SU-DHL-6 (cell line): ENCODE measurements at regions not wholly inside any gene's neighbourhood (a gene's known extent, or its start where the extent isn't known, plus 50 kb on each side); places are given as distances from the start of the nearest gene placed in this dataset.

Source experiments
- H2AFZ ChIP-seq: fragments of 200-600 bp; sonication (generic); 2 replicates; pipeline ENCODE4 v1.6.1; 2014; ENCODE audit warnings: low read depth, mild to moderate bottlenecking, moderate library complexity, mixed read lengths, antibody characterized with exemption, low read length; ENCODE audit not compliant: severe bottlenecking
- H3F3A ChIP-seq: fragments of 200-600 bp; shearing (Covaris generic); 2 replicates; pipeline ENCODE4 v1.6.0; 2016; ENCODE audit warnings: antibody characterized with exemption, mild to moderate bottlenecking; ENCODE audit not compliant: insufficient read depth
- H3K27ac ChIP-seq: fragments of 200-600 bp; sonication (generic); 2 replicates; pipeline ENCODE4 v1.5.1; 2016; ENCODE audit warnings: low read depth, mild to moderate bottlenecking, low read length, moderate library complexity, mixed read lengths
- H3K27me3 ChIP-seq: fragments of 200-600 bp; sonication (generic), shearing (Covaris generic); 2 replicates; pipeline ENCODE4 v1.6.0; 2014; ENCODE audit warnings: mild to moderate bottlenecking, low read length
- H3K36me3 ChIP-seq: fragments of 200-600 bp; sonication (generic); 2 replicates; pipeline ENCODE4 v1.6.1; 2014; ENCODE audit warnings: mild to moderate bottlenecking, low read length, mixed read lengths
- H3K4me2 ChIP-seq: fragments of 300-600, 200-600 bp; shearing (Covaris generic), sonication (generic); 2 replicates; pipeline ENCODE4 v1.6.0; 2014; ENCODE audit warnings: low read length, low read depth, mild to moderate bottlenecking; ENCODE audit not compliant: poor library complexity, severe bottlenecking
- H3K4me3 ChIP-seq: fragments of 200-600 bp; sonication (generic); 2 replicates; pipeline ENCODE4 v1.5.1; 2014; ENCODE audit warnings: antibody characterized with exemption, low read length, mild to moderate bottlenecking, mixed read lengths; ENCODE audit not compliant: insufficient read depth, poor library complexity, severe bottlenecking
- H3K79me2 ChIP-seq: fragments of 200-600 bp; sonication (generic); 2 replicates; pipeline ENCODE4 v1.6.1; 2014; ENCODE audit warnings: mild to moderate bottlenecking, low read length, moderate library complexity; ENCODE audit not compliant: insufficient read depth
- H3K9ac ChIP-seq: fragments of 200-600 bp; sonication (generic); 2 replicates; pipeline ENCODE4 v1.7.0; 2014; ENCODE audit warnings: mild to moderate bottlenecking, low read length
- H3K9me2 ChIP-seq: fragments of 200-600 bp; sonication (generic); replicated peaks from 2 replicates; pipeline ENCODE4 v1.6.1; 2014; ENCODE audit warnings: low read length; ENCODE audit not compliant: insufficient read depth
- H3K9me3 ChIP-seq: fragments of 200-600 bp; sonication (generic); 2 replicates; pipeline ENCODE4 v1.6.1; 2014; ENCODE audit warnings: low read length, mixed read lengths; ENCODE audit not compliant: insufficient read depth
- H4K20me1 ChIP-seq: fragments of 200-600 bp; sonication (generic); 2 replicates; pipeline ENCODE4 v1.6.1; 2014; ENCODE audit warnings: low read depth, mild to moderate bottlenecking, antibody characterized with exemption, low read length, moderate library complexity, mixed read lengths
- CTCF ChIP-seq: fragments of 200-600 bp; sonication (generic); IDR thresholded peaks from one replicate; pipeline ENCODE4 v1.5.1; 2017; ENCODE audit warnings: antibody characterized with exemption, mild to moderate bottlenecking, low read length, moderate library complexity; ENCODE audit not compliant: insufficient read depth, poor library complexity, severe bottlenecking
- EZH2phosphoT487 ChIP-seq: fragments of 200-600 bp; sonication (generic), shearing (Covaris generic); conservative IDR thresholded peaks from 2 replicates; pipeline ENCODE4 v1.6.1; 2018; ENCODE audit warnings: mild to moderate bottlenecking, antibody characterized with exemption, low read length, moderate library complexity, mixed read lengths

DNA sequence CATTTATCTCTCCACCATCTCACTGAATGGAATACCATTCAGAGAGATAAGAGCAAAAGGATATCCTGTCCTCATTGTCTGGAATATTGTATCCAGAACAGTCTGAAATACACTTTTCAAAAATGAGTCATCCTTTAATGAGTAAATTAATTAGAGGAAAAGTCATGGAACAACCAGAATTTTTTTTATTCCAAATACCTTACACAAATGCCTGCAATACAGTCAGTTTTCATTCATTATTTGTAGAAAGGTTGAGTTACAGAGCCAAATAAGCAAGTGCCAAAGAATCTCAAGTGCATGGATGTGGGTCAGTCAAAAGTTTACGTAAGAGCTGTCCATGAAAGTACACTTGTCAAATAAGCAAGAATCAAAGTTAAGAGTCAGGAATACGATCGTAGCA is 482.6 kb downstream of the IPMK start:
- H3F3A ChIP-seq, result no peaks in the 10 kb centered on the region
- TF ChIP-seq EZH2phosphoT487 (no peak), CTCF (no peak)
- no peaks in the 10 kb centered on the region for H3K36me3 ChIP-seq
- no peak overlapping the region for H3K4me2 ChIP-seq
- H3K9ac ChIP-seq, result no peak overlapping the region
- H2AFZ ChIP-seq, result no peak overlapping the region
- no peak overlapping the region for H3K4me3 ChIP-seq
- no peak overlapping the region for H3K27ac ChIP-seq
- no peaks in the 10 kb centered on the region for H3K9me2 ChIP-seq
- no peaks in the 10 kb centered on the region for H4K20me1 ChIP-seq
- H3K27me3 ChIP-seq, result no peaks in the 10 kb centered on the region
- H3K9me3 ChIP-seq, result no peaks in the 10 kb centered on the region
- H3K79me2 ChIP-seq, result no peaks in the 10 kb centered on the region

DNA sequence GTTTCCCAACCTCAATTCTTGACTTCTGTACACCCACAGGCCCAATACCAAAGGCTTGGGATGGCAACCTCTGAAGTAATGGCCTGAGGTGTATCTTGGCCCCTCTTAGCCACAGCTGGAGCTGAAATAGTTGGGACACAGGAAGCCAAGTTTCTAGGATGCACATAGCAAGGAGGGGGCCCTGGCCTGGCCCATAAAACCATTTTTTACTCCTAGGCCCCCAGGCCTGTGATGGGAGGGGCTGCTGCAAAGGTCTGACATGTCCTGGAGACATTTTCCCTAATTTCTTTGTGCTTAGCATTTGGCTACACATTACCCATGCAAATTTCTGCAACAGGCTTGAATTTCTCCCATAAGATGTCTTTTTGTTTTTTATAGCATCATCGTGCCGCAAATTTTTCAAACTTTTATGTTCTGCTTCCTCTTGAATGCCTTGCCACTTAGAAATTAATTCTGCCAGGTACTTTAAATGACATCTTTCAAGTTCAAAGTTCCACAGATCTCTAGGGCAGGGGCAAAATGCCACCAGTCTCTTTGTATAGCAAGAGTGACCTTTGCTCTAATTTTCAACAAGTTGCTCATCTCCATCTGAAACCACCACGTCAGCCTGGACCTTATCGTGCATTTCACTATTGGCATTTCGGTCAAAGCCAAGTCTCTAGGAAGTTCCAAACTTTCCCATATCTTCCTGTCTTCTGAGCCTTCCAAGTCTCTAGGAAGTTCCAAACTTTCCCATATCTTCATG is 490.8 kb downstream of the IPMK start:
- no peak overlapping the region for H3K9ac ChIP-seq

DNA sequence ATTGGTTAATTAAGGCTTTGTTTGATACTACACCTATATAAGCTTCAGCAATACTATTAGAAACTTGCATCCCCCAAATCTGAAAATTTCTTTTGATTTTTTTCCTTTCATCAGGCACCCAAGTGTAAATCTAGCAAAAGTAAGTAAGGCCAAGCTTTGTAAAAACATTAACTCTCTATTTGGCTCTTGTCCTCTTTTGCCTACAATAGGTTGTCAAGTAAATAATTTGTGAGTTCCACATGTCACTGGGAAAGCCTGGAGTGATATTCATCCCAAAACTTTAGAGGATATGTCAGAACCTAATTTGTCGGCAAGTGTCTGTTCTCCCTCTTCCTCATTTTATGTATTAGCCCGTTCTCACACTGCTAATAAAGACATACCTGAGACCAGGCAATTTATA is 492.4 kb downstream of the IPMK start:
- H3K27ac ChIP-seq, result no peak overlapping the region
- H3K79me2 ChIP-seq, result no peaks in the 10 kb centered on the region
- H3K4me3 ChIP-seq, result no peak overlapping the region
- H3K9me2 ChIP-seq, result no peaks in the 10 kb centered on the region
- no peaks in the 10 kb centered on the region for H3K36me3 ChIP-seq
- no peaks in the 10 kb centered on the region; the same call in 1 of the 2 replicates for H3K9me3 ChIP-seq
- H3K9ac ChIP-seq, result no peak overlapping the region
- no peak for TF ChIP-seq EZH2phosphoT487
- no peak for TF ChIP-seq CTCF
- no peak overlapping the region for H2AFZ ChIP-seq
- no peaks in the 10 kb centered on the region for H3K27me3 ChIP-seq
- H4K20me1 ChIP-seq, result no peaks in the 10 kb centered on the region
- no peaks in the 10 kb centered on the region for H3F3A ChIP-seq
- H3K4me2 ChIP-seq, result no peak overlapping the region

More for the DNA sequence above, 490.8 kb downstream of the IPMK start:
- Histone ChIP-seq H3K4me2 (no peak overlapping the region), H3K36me3 (no peaks in the 10 kb centered on the region), H4K20me1 (no peaks in the 10 kb centered on the region), H3F3A (no peaks in the 10 kb centered on the region), H2AFZ (no peak overlapping the region), H3K9me2 (no peaks in the 10 kb centered on the region), H3K27me3 (no peaks in the 10 kb centered on the region), H3K27ac (no peak overlapping the region), H3K79me2 (no peaks in the 10 kb centered on the region), H3K4me3 (no peak overlapping the region), H3K9me3 (no peaks in the 10 kb centered on the region; the same call in 1 of the 2 replicates)
- TF ChIP-seq EZH2phosphoT487, result no peak
- TF ChIP-seq CTCF, result no peak
